GM10266 (cell line): ENCODE measurements at regions not wholly inside any gene's neighbourhood (a gene's known extent, or its start where the extent isn't known, plus 50 kb on each side); places are given as distances from the start of the nearest gene placed in this dataset.
"Not testable (repeated sequence)": the region's sequence is repeated elsewhere in the genome, so short reads cannot be mapped to it uniquely, and the experiment has no call there.

Experiments
- DNase-seq: peaks from one replicate; pipeline ENCODE4 v3.0.0; 2012; ENCODE audit errors: extremely low spot score
- TF ChIP-seq, protein P1 (sequence below): IDR thresholded peaks from 2 replicates; pipeline ENCODE4 v1.5.1; 2012; ENCODE audit warnings: mild to moderate bottlenecking, low read depth; ENCODE audit not compliant: control insufficient read depth, insufficient read depth; ENCODE audit errors: missing control alignments

DNA sequence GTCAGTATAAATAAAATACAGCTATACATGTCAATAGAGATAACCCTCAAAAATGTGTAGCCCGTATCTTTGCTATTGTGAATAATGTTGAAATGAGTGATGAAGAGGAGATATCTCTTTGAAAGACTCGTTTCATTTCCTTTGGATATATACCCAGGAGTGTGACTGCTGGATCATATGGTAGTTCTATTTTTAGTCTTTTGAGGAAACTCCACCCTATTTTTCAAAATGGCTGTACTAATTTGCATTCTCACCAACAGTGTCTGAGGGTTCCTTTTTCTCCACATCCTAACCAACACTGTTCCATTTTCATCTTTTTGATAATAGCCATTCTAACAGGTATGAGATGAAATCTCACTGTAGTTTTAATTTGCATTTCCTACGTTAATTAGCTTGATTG lies 237.5 kb upstream of the GBE1 start:
- DNase-seq, result no peak
- TF ChIP-seq, protein P1, sequence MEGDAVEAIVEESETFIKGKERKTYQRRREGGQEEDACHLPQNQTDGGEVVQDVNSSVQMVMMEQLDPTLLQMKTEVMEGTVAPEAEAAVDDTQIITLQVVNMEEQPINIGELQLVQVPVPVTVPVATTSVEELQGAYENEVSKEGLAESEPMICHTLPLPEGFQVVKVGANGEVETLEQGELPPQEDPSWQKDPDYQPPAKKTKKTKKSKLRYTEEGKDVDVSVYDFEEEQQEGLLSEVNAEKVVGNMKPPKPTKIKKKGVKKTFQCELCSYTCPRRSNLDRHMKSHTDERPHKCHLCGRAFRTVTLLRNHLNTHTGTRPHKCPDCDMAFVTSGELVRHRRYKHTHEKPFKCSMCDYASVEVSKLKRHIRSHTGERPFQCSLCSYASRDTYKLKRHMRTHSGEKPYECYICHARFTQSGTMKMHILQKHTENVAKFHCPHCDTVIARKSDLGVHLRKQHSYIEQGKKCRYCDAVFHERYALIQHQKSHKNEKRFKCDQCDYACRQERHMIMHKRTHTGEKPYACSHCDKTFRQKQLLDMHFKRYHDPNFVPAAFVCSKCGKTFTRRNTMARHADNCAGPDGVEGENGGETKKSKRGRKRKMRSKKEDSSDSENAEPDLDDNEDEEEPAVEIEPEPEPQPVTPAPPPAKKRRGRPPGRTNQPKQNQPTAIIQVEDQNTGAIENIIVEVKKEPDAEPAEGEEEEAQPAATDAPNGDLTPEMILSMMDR, result no peak

DNA sequence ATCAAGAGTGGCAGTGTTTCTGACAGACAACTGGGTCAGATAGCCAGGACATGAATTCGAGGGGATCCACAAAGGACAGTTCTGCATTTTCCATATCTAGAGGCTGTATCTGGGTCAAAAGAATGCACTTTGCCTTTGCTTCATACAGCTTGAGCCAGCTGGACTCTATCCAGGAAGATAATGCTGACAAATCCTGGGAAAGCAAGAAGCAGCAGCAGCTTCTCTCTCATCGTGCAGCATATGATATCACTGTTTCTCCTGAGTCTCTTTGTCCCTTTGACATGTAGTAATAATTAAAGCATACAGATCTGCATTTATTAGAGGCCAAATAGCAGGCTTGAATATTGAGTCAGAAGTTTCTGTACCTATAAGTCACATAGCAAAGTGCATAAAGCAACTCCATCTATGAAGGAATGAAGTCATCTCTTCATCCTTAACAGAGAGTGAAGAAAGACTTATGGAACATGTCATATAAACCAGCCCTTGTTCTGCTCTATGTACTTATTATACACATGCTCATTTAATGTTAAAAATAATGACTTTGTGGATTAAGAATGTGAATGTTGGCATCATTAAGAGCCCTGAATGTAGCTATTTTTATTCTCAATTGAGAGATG lies 236.8 kb upstream of the GBE1 start:
- no peak for DNase-seq
- TF ChIP-seq, protein P1, result no peak

DNA sequence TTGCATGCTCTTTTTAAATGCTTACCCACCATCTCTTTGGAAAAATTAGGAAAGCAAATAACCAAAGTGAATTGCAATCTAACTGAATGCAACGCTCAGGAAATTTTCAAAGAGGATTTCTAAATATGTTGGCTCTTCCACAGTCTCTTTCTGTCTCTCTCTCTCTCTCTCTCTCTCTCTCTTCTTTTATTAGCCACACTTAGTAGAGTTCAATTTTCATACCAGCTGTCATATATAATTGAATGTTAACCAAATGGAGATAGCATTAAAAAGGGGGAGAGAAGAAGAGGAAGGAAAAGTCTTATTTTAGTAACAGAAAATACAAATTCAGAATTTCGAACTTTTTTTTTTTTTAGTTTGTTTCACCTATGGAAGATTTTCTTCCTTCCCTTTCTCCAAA lies 235.9 kb upstream of the GBE1 start:
- no peak for DNase-seq
- TF ChIP-seq, protein P1, result no peak

- no peak for DNase-seq
- TF ChIP-seq, protein P1, result no peak
These were observed 233.9 kb upstream of the GBE1 start for GRCh38 chr3:81995329-81995728.

- DNase-seq, result no peak
- TF ChIP-seq, protein P1, result no peak
These were observed 228.3 kb upstream of the GBE1 start for GRCh38 chr3:81989758-81990157.

GRCh38 chr3:81989274-81989673 lies 227.8 kb upstream of the GBE1 start:
- DNase-seq, result no peak
- TF ChIP-seq, protein P1, result no peak

DNA sequence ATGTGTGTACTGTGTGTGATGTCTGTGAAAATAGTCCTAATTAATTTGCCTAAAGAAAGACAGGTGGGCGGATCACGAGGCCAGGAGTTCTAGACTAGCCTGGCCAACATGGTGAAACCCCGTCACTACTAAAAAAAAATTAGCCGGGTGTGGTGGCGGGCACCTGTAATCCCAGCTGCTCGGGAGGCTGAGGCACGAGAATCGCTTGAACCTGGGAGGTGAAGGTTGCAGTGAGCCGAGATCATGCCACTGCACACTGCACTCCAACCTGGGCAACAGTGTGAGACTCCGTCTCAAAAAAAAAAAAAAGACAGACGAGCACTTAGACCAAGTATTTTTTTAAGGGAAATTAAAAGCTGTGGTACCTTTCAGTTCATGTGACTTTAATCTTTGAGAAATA lies 226.0 kb upstream of the GBE1 start:
- not testable (repeated sequence) for DNase-seq

DNA sequence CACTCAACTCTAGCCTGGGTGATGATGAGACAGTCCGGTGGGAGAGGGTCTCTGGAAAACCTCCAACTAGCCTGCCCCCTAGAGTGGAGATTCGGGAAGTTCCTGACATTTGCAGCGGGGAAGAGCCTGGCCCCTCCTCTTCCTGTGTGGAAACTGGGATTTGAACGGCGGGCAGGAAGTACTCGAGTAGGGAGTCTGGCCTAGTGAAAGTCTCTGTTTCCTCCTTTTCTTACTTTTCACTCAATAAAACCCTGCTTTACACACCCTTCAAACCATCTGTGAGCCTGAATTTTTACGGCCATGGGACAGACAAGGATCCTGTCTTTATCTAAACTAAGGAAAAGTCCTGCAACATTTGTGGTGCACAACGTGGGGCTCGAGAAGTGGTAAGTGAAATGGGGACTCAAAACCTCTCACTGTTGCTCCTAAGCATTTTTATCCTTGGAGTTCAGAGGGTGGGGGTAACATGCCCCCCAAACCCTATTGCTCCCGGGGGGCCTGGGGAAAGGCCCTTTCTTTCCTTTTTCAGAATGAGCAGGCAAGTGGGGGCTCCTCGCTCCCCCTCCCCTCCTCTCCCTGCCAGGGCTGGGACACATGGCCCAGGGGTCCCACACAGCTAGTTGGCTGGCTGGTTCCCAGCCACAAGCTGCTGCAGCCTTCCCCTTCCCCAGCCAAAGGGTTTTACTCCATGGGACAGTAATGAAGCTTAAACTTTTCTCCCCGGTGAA lies 224.7 kb upstream of the GBE1 start:
- DNase-seq, result no peak

More for the DNA sequence above, 224.7 kb upstream of the GBE1 start:
- TF ChIP-seq, protein P1, result no peak
